Bone marrow (tissue), 2 donors: ENCODE measurements at regions not wholly inside any gene's neighbourhood (a gene's known extent, or its start where the extent isn't known, plus 50 kb on each side); places are given as distances from the start of the nearest gene placed in this dataset.
"Not testable (repeated sequence)": the region's sequence is repeated elsewhere in the genome, so short reads cannot be mapped to it uniquely, and the experiment has no call there.

ENCODE experiments used
- DNase-seq, 2 donors: peaks; one replicate each; lab custom pipeline; 2025; lab: John Stamatoyannopoulos, UW

GRCh38 chr17:65307081-65307960 is 170.2 kb downstream of the RGS9 start:
- DNase-seq, result no peak

GRCh38 chr17:65305778-65306177 is 168.6 kb downstream of the RGS9 start:
- DNase-seq, result no peak

DNA sequence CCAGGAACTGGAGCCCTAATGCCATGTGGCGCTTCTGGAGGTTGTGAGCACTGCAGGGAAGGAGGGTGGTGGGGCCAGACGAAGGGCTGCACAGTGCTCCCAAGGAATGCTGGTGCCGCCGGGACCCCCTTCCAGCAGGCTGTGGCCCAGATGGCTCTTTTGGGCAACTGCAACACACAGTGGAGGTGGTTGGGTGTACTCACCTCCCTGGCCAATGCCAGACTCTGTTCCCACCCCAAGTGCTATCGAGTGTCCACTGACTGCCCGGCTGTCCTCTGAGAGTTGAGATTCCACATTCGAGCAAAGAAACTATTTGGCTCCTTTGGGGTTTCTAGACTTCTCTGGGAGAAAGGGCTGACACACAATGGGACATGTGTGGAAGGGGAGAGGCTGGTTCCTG is 167.9 kb downstream of the RGS9 start:
- no peak for DNase-seq

- DNase-seq, result not testable (repeated sequence)
Observed at GRCh38 chr17:65301882-65302281, 164.7 kb downstream of the RGS9 start.

DNA sequence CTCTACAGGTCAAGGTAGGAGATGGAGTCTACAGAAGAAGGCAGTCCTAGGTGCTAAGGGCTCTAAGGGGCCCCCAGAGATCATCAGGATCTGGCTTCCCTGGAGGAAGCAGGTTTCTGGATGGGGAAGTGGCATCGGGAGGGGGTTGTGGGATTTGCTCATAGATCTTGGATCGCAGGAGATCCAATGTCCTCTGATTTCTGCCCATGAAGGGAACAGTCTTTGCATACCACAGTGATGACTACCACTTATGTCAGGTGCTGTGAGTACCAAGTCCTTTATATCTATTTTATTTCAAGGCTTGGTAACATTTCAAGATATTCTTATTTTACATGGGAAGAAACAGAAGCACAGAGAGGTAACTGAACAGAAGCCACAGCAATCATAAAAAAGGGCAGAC is 164.0 kb downstream of the RGS9 start:
- DNase-seq, result no peak

GRCh38 chr17:65297916-65298315 is 160.7 kb downstream of the RGS9 start:
- no peak for DNase-seq

DNA sequence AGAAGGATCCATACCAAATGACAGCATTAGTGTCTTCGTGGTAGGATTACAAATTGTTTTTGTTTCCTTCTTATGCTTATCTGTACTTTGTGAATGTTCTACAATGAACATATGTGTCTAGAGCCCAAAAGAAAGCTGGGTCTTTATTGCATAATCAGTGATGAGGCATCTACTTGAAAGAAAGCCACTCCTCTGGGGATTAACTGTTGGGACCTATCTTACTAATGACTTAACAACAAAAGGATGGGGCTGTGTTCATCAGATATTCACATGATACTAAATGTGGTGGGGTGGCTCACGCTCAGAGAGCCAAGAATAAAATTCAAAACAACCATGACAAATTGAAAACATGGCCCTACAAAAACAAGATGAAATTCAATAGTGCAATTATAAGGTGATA is 160.2 kb downstream of the RGS9 start:
- no peak for DNase-seq

DNA sequence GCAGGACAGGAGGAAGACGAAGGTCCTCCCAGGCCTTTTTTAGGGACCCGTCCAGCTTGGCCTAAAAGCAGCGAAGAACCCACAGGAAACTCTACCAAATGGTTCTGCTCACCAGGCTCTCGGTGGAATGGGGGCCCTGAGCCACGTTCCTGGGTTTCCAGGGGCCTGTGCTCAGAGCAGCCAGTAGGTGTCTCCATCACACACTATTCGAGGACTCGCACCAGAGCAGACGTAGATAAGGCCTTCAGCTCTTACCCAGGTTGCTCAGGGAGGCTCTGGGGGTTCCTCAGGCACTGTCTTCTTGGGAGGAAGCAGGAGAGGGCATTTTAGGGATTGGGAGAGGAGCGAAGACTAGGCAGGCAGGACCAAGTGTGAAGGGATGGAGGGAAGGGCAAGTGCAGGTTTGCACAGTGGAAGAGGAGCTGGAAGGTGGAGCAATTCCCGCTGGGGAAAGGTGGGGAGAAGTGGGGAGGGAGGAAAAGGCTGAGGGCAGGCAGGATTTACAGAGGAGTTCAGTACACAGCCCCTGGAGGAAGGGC is 157.1 kb downstream of the RGS9 start:
- peak in 1 of 2 donors; percentile 9 for DNase-seq

- no peak for DNase-seq
Observed at GRCh38 chr17:65293584-65294180, 156.5 kb downstream of the RGS9 start.

GRCh38 chr17:65292430-65292829 is 155.3 kb downstream of the RGS9 start:
- DNase-seq, result no peak

DNA sequence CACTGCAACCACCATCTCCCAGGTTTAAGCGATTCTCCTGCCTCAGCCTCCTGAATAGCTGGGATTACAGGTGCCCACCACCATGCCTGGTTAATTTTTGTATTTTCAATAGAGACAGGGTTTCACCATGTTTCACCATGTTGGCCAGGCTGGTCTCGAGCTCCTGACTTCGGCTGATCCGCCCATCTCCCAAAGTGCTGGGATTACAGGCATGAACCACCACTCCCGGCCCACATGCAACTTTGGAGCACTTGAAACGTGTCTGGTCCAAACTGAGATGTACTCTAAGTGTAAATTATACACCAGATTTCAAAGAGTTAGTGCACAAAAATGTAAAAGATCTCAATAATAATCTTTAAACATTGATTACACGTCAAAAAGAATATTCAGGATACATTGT is 154.1 kb downstream of the RGS9 start:
- DNase-seq, result not testable (repeated sequence)

DNA sequence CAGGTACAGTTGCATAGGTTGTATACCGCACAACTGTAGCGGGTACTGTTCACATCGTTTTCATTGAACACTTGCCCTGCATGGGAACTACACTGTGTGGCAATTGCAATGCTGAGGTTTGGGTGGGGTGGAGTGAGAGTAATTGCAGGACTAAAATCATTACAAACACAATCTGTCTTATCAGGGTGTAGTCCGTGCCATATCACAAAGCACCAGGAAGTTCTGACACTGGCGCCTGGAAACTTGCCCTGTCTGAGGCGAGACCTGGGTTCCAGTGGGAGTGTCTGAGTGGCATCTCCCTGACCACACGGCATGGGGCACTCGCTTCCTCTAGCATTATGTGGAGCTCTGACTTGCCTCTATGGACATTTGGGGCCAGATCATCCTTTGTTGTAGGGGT is 153.4 kb downstream of the RGS9 start:
- no peak for DNase-seq

DNA sequence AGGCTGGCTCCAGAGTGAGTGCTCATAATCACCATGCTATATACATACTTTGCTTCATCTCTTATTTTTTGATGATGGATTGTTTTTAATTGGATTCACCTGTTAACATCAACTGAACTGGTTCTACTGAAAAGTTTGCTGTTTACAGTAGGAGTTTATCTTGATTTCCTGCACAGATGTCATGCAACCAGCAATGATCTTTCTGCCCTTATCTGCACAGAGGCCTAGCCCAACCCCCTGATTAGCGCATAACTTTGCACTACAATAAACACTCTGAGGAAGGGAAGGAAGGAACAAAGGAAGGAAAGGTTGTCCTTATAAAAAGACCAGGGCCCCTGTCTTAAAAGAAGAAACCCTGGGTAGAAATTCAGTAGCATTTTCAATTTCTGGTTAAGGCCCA is 152.9 kb downstream of the RGS9 start:
- no peak for DNase-seq

DNA sequence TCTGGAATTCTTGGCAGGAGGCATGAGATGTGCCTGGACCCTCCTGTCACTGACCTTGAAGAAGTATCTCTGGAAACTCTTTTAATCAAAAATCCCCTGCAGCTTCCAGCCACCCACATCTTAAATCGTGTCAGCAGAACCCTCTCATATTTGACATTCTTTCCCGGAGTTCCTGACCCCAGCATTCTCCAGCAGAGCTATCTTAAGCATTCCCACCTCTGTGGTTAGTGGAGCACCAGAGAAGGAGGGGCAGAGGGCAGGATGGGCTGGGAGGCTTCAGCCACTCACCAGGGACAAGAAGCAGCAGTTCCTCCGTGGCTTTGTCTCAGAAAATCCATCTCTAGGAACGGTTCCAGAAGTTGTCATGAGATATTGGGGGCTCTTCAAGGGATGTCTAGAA is 149.9 kb downstream of the RGS9 start:
- no peak for DNase-seq

DNA sequence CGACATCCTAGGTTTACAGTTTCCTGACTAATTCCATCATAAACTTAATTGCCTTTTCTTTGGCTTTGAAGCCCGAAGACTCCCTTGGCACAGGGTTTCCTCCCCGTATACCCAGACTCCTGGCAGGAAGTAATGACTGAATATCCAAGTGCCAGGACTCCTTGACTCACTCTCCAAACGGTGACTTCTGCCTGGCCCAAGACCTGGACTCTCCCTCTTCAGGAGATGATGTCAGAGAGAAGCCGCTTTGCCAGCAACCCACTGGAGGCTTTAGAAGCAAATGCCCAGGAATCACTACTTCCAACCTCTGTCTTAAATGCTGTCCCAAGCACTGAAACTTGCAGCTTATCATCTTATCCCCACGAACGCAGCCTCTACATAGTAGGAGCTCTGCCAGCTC is 146.5 kb downstream of the RGS9 start:
- no peak for DNase-seq

- no peak for DNase-seq
Observed at GRCh38 chr17:65279456-65279855, 142.3 kb downstream of the RGS9 start.

GRCh38 chr17:65278820-65279184 is 141.6 kb downstream of the RGS9 start:
- DNase-seq, result no peak

- DNase-seq, result no peak
Observed at GRCh38 chr17:65278050-65278819, 141.1 kb downstream of the RGS9 start.

DNA sequence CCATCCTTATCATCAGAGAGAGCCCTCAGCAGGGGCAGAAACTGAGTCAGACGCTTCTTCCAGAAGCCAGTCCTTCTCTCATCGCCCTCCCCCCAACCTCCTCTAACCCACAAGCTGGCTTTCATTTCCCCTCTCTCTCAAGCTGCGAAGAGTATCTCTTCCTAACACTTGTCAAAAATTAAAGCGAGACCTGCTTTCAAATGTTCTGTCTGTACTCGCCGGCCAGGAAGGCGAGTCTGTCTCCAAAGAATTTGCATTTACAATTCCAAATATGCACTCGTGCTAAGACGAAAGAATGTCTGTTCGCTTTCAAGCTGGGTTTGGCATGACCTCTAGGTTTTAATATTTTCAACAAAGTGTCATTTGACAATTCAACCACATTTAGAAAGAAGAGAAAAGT is 140.4 kb downstream of the RGS9 start:
- DNase-seq, result no peak
